Astrocyte of the spinal cord (primary cell): ENCODE measurements at regions not wholly inside any gene's neighbourhood (a gene's known extent, or its start where the extent isn't known, plus 50 kb on each side); places are given as distances from the start of the nearest gene placed in this dataset.

Experiments used
- DNase-seq: peaks from one replicate; pipeline ENCODE4 v3.0.0; 2011; ENCODE audit warnings: low read depth, low spot score
- H3K4me3 ChIP-seq: 2 replicates; pipeline ENCODE4 v1.5.1; 2011; ENCODE audit warnings: low read depth, mild to moderate bottlenecking, low read length, moderate library complexity
- CTCF ChIP-seq: IDR thresholded peaks from 2 replicates; pipeline ENCODE4 v1.5.1; 2012; ENCODE audit warnings: low read depth, mild to moderate bottlenecking, low read length, inconsistent platforms
- in situ Hi-C: cut with HindIII; loops from 2 replicates; pipeline ENCODE4 v1.10.0; 2017; ENCODE audit warnings: low sequenced_read_pairs

DNA sequence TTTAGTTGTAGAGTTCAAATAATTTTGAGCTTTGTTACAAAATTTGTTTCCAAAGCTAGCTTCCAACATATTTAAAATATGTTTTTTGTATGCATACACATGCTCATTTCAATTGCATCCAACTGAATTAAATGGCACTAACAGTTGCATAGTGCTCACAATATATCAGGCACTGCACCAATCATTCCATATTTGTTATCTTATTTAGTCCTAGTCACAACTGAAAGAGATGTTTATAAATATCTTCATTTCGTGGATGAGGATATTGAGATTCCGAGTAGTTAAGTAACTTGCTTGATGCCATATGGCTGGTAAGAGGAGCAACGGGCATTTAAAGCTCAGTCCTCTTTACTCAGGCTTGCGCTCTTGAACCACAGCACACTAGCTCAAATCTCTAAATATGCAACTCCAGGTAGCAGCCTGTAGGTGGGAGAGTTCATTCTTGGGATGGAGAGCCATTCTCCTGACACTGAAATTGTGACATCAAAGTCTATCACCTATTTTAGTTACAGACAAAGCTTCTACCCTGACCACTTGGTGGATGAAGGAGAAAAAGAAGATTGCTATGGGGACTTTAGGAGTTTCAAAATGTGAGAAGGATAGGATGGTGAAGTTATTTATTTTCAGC lies 118.0 kb upstream of the CA10 start:
- no peak for DNase-seq
- no peak overlapping the region for H3K4me3 ChIP-seq
- no peak for TF ChIP-seq CTCF
- in situ Hi-C loops: no loop called here

DNA sequence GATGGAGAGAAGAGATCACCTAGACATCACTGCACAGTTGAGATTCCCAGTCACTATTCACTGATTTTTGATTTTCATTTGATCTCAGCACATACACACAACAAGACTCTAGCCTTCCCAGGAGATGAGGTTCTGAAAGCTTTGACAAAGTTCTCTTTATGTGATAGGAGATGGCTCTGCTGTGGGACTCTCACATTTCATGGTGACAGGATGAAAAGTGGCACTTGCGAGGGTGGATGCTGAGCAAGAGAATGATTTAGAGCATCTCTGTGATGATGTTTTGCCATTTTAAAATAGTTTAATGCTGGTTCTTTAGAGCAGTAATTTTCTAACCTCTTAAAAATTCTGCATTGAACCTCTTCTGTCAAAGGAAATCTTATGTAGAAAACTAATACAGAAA lies 113.3 kb upstream of the CA10 start:
- H3K4me3 ChIP-seq: no peak overlapping the region
- in situ Hi-C loops: no loop called here
- DNase-seq: no peak
- no peak for TF ChIP-seq CTCF

GRCh38 chr17:52255347-52255746 lies 96.8 kb upstream of the CA10 start:
- in situ Hi-C loops: no loop called here
- TF ChIP-seq CTCF: no peak
- H3K4me3 ChIP-seq: no peak overlapping the region
- no peak for DNase-seq

DNA sequence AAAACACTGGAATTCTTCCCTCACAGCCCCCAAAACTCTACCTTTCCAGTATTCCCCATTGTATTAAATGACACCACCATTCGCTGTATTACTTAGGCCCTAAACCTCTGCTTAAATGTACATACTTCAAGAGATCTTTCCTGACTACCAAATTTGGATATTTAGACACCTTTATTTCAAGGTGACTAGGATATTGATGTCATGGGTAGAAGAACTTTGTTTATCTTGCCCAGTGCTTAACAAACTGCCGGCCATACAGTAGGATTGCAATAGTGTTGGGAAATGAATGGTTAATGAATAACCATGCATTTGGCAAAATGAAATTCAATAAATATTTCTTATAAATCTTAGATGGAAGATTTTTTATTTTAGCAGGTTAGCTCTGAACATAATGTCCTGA lies 86.2 kb upstream of the CA10 start:
- no peak overlapping the region for H3K4me3 ChIP-seq
- no peak for DNase-seq
- TF ChIP-seq CTCF: no peak
- in situ Hi-C loops: no loop called here

GRCh38 chr17:52242268-52242667 lies 83.8 kb upstream of the CA10 start:
- no peak for DNase-seq
- TF ChIP-seq CTCF: no peak
- H3K4me3 ChIP-seq: no peak overlapping the region
- in situ Hi-C loops: no loop called here

DNA sequence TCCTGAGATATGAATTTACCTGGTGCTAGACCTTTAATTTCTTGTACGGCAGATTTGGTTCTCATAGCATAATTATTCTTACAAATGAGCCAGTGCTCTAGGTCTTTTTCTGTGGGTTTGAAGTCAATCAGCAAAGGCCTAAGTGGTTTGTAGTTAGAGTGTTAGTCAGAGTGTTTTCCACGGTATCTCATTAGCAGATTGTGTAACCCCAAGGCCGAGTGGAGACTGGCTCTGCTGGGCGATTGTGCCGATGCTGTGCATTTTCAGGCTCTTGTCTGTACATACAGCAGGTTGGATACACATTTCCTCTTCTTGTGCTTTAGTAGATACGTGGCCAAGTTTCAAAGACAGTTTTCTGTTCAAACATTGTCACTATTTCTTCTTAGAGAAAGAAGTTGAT lies 78.6 kb upstream of the CA10 start:
- DNase-seq: no peak
- in situ Hi-C loops: no loop called here
- no peak for TF ChIP-seq CTCF
- no peak overlapping the region for H3K4me3 ChIP-seq

DNA sequence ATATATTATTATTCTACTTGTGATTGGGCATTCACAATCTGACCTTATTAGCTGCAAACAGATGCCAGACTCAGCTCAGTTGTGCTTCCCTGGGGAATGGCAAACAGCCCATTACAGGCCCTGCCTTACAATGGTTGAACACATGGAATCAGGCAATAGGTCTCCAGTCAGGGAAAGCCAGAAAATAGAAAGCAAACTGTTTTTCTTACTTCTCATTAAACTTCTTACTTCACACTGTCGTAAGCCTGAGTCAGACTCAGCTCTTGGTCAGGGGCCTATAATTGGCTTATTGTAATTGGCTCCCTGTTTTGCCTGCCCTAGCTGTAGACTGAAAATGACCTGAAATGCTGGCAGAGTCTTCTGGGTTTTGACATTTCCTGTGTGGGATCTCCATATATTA lies 77.0 kb upstream of the CA10 start:
- in situ Hi-C loops: no loop called here
- TF ChIP-seq CTCF: no peak
- DNase-seq: no peak
- no peak overlapping the region for H3K4me3 ChIP-seq
